ENCODE measurements at regions not wholly inside any gene's neighbourhood (a gene's known extent, or its start where the extent isn't known, plus 50 kb on each side); places are given as distances from the start of the nearest gene placed in this dataset.

GRCh38 chr3:104742044-104742443 lies 624.7 kb upstream of the ALCAM start:
- ATAC-seq (no peak), DNase-seq (no peak)
- Histone ChIP-seq H3K4me1 (no peaks in the 10 kb centered on the region), H3K27ac (no peak overlapping the region), H3K9me3 (no peaks in the 10 kb centered on the region), H3K4me3 (no peak overlapping the region), H3K36me3 (no peaks in the 10 kb centered on the region), H3K27me3 (no peaks in the 10 kb centered on the region)
- 73 to 83% (median 74%) methylated on average over 2 of the region's 2 CpGs for WGBS, 4 donors
- TF ChIP-seq CTCF (IDR thresholded peaks at IDR 0.05) = no peak
- no peak for TF ChIP-seq POLR2A (IDR thresholded peaks at IDR 0.05)
- intact Hi-C loops (cut with DNase I) = no loop called here

GRCh38 chr3:104745313-104745712 lies 621.4 kb upstream of the ALCAM start:
- no peak overlapping the region for H3K27ac ChIP-seq
- ATAC-seq (no peak), DNase-seq (no peak)
- H3K36me3 ChIP-seq = no peaks in the 10 kb centered on the region
- TF ChIP-seq POLR2A (IDR thresholded peaks at IDR 0.05) (no peak), CTCF (IDR thresholded peaks at IDR 0.05) (no peak)
- H3K9me3 ChIP-seq = no peaks in the 10 kb centered on the region
- intact Hi-C loops (cut with DNase I) = no loop called here
- H3K4me1 ChIP-seq = no peaks in the 10 kb centered on the region
- no peaks in the 10 kb centered on the region for H3K27me3 ChIP-seq
- H3K4me3 ChIP-seq = no peak overlapping the region
- 55 to 83% (median 63%) methylated on average over 3 of the region's 3 CpGs for WGBS, 4 donors

GRCh38 chr3:104746056-104746455 lies 620.7 kb upstream of the ALCAM start:
- TF ChIP-seq POLR2A (IDR thresholded peaks at IDR 0.05) = no peak
- TF ChIP-seq CTCF (IDR thresholded peaks at IDR 0.05) = no peak
- no peaks in the 10 kb centered on the region for H3K27me3 ChIP-seq
- H3K4me3 ChIP-seq = no peak overlapping the region
- intact Hi-C loops (cut with DNase I) = no loop called here
- ATAC-seq = no peak
- no peaks in the 10 kb centered on the region for H3K4me1 ChIP-seq
- DNase-seq = no peak
- H3K36me3 ChIP-seq = no peaks in the 10 kb centered on the region
- no peaks in the 10 kb centered on the region for H3K9me3 ChIP-seq
- no peak overlapping the region for H3K27ac ChIP-seq

GRCh38 chr3:104750581-104750980 lies 616.1 kb upstream of the ALCAM start:
- H3K4me1 ChIP-seq = no peaks in the 10 kb centered on the region
- H3K9me3 ChIP-seq = no peaks in the 10 kb centered on the region
- WGBS, 4 donors = 33 to 49% (median 40%) methylated on average over 4 of the region's 4 CpGs
- intact Hi-C loops (cut with DNase I) = no loop called here
- DNase-seq (no peak), ATAC-seq (no peak)
- no peaks in the 10 kb centered on the region for H3K27me3 ChIP-seq
- TF ChIP-seq CTCF (IDR thresholded peaks at IDR 0.05) = no peak
- no peak for TF ChIP-seq POLR2A (IDR thresholded peaks at IDR 0.05)
- no peaks in the 10 kb centered on the region for H3K36me3 ChIP-seq
- no peak overlapping the region for H3K4me3 ChIP-seq
- H3K27ac ChIP-seq = no peak overlapping the region
